Endothelial cell of umbilical vein (primary cell): ENCODE measurements at regions not wholly inside any gene's neighbourhood (a gene's known extent, or its start where the extent isn't known, plus 50 kb on each side); places are given as distances from the start of the nearest gene placed in this dataset.

ENCODE experiments used
- JUN ChIP-seq: IDR thresholded peaks from 2 replicates; pipeline ENCODE4 v1.6.1; 2011; ENCODE audit warnings: borderline replicate concordance, low read depth; ENCODE audit not compliant: insufficient read length, insufficient read depth
- POLR2A ChIP-seq: IDR thresholded peaks from 2 replicates; pipeline ENCODE4 v1.6.1; 2012; ENCODE audit warnings: low read depth, mild to moderate bottlenecking, control low read depth, low read length
- TF ChIP-seq, protein P1 (sequence below), 2 donors: IDR thresholded peaks; 1 replicate in 1 of 2; 2 replicates in 1 of 2; pipeline ENCODE4 v1.5.1; 2011; ENCODE audit warnings: low read length in 2 of 2, mild to moderate bottlenecking in 2 of 2, moderate library complexity in 2 of 2, control low read depth in 1 of 2, inconsistent platforms in 1 of 2, low read depth in 1 of 2; ENCODE audit not compliant: insufficient read depth in 1 of 2; ENCODE audit errors: extremely low read depth in 1 of 2

- TF ChIP-seq JUN (no peak), POLR2A (no peak)
- TF ChIP-seq, protein P1, sequence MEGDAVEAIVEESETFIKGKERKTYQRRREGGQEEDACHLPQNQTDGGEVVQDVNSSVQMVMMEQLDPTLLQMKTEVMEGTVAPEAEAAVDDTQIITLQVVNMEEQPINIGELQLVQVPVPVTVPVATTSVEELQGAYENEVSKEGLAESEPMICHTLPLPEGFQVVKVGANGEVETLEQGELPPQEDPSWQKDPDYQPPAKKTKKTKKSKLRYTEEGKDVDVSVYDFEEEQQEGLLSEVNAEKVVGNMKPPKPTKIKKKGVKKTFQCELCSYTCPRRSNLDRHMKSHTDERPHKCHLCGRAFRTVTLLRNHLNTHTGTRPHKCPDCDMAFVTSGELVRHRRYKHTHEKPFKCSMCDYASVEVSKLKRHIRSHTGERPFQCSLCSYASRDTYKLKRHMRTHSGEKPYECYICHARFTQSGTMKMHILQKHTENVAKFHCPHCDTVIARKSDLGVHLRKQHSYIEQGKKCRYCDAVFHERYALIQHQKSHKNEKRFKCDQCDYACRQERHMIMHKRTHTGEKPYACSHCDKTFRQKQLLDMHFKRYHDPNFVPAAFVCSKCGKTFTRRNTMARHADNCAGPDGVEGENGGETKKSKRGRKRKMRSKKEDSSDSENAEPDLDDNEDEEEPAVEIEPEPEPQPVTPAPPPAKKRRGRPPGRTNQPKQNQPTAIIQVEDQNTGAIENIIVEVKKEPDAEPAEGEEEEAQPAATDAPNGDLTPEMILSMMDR (IDR thresholded peaks at IDR 0.05; ENCODE audit: extremely low read depth in 1 of 2, insufficient read depth in 1 of 2, low read depth in 1 of 2, low read length in 2 of 2) = no peak
These were observed 72.2 kb upstream of the DLX6 start for GRCh38 chr7:96933067-96933645.
